ENCODE measurements at regions not wholly inside any gene's neighbourhood (a gene's known extent, or its start where the extent isn't known, plus 50 kb on each side); places are given as distances from the start of the nearest gene placed in this dataset.
"Not testable (repeated sequence)": the region's sequence is repeated elsewhere in the genome, so short reads cannot be mapped to it uniquely, and the experiment has no call there.

GRCh38 chr10:44096217-44096616 lies 288.7 kb downstream of the CXCL12 start:
- not testable (repeated sequence) for TF ChIP-seq CTCF (optimal IDR thresholded peaks at IDR 0.05 in 1 of 3, IDR thresholded peaks at IDR 0.05 in 1 of 3, conservative IDR thresholded peaks at IDR 0.05 in 1 of 3; ENCODE audit: extremely low read depth in 1 of 3, insufficient read depth in 2 of 3, low read length in 3 of 3); EZH2 (IDR thresholded peaks at IDR 0.05; ENCODE audit: low read length)
